Pancreas (tissue), 10 donors: ENCODE measurements at regions not wholly inside any gene's neighbourhood (a gene's known extent, or its start where the extent isn't known, plus 50 kb on each side); places are given as distances from the start of the nearest gene placed in this dataset.

ENCODE experiments used
- ATAC-seq, 4 donors: fragments of 200-7000 bp; cut with Tn5 transposase; one replicate each; pipeline versions ENCODE4 v1.8.0 to v1.9.1; 2020; ENCODE audit warnings: mild to moderate bottlenecking in 4 of 4, moderate library complexity in 4 of 4
- DNase-seq, 6 donors: peaks; one replicate each; pipeline ENCODE4 v3.0.0-alpha.2; 2020
- FAIRE-seq: peaks from 2 replicates; lab custom pipeline; 2012; peaks lifted over from hg19 to GRCh38; lab: Jason Lieb, UNC
- H3K27ac ChIP-seq, 4 donors: fragments of 200-600 bp; sonication (generic); 1 replicate in 3 of 4; 2 replicates in 1 of 4; pipeline versions ENCODE4 v1.5.0 to v1.8.0; 2020
- H3K27me3 ChIP-seq, 4 donors: fragments of 200-600 bp; one replicate each; pipeline ENCODE4 v1.8.0; 2021
- H3K36me3 ChIP-seq, 3 donors: fragments of 200-600 bp; sonication (generic) in 1 of 3; one replicate each; pipeline versions ENCODE4 v1.5.0 to v1.8.0; 2020 to 2021
- H3K4me1 ChIP-seq, 3 donors: fragments of 200-600 bp; one replicate each; pipeline ENCODE4 v1.8.0; 2021
- H3K4me3 ChIP-seq, 4 donors: fragments of 200-600 bp; sonication (generic) in 2 of 4; one replicate each; pipeline versions ENCODE4 v1.5.0 to v1.8.0; 2020 to 2021
- H3K9me3 ChIP-seq, 4 donors: fragments of 200-600 bp; one replicate each; pipeline ENCODE4 v1.8.0; 2021
- CTCF ChIP-seq, 4 donors: fragments of 200-600 bp; sonication (generic) in 3 of 4; IDR thresholded peaks; one replicate each; pipeline versions ENCODE4 v1.5.0 to v1.8.0; 2021; ENCODE audit warnings: antibody characterized with exemption in 4 of 4
- WGBS, 2 donors: extraction: QIAGEN DNeasy Blood & Tissue Kit; methylation state at CpG; one replicate each; pipeline ENCODE4 v1.1.7; 2013; 5-methylcytosine and 5-hydroxymethylcytosine counted together
- intact Hi-C, 3 donors: fragments of 100-400 bp; cut with DNase I; formaldehyde crosslinking; loops; one replicate each; pipeline versions ENCODE4 v1.11.1 to v1.14.2; 2022
- donor health status: healthy with polysubstance abuse.
- donor health status: DM: no; HTN: no; CAD: no; lungs with moderate emphysema.
- donor health status: DM: no; HTN: no; CAD: no.
- donor health status: control.
- donor health status: control.
- donor health status: Bipolar disorder and iron deficiency.
- donor health status: DM: yes; HTN: yes; CAD: no.
- donor health status: DM: no; HTN: no; CAD: no.
- donor health status: DM: no; HTN: no; CAD: no.
- donor health status: DM: yes; HTN: yes; CAD: no.

GRCh38 chr18:67376372-67376771 is 140.1 kb downstream of the DSEL start:
- DNase-seq (no peak), FAIRE-seq (no peak), ATAC-seq (no peak)
- no peaks in the 10 kb centered on the region for H3K4me1 ChIP-seq
- no peaks in the 10 kb centered on the region for H3K27me3 ChIP-seq
- H3K36me3 ChIP-seq: no peaks in the 10 kb centered on the region
- WGBS, 2 donors: 42 to 63% methylated on average over 2 of the region's 2 CpGs
- H3K27ac ChIP-seq: no peak overlapping the region
- H3K4me3 ChIP-seq: no peak overlapping the region
- no peaks in the 10 kb centered on the region for H3K9me3 ChIP-seq
- TF ChIP-seq CTCF (IDR thresholded peaks at IDR 0.05): no peak
- intact Hi-C loops: no loop called here

GRCh38 chr18:67373636-67374035 is 142.9 kb downstream of the DSEL start:
- no peaks in the 10 kb centered on the region for H3K4me1 ChIP-seq
- H3K27ac ChIP-seq: no peak overlapping the region
- no peaks in the 10 kb centered on the region for H3K9me3 ChIP-seq
- H3K36me3 ChIP-seq: no peaks in the 10 kb centered on the region
- 51 to 67% methylated on average over 2 of the region's 2 CpGs for WGBS, 2 donors
- no peak for ATAC-seq
- TF ChIP-seq CTCF (IDR thresholded peaks at IDR 0.05): no peak
- no peak overlapping the region for H3K4me3 ChIP-seq
- FAIRE-seq: no peak
- H3K27me3 ChIP-seq: no peaks in the 10 kb centered on the region
- intact Hi-C loops: no loop called here
- no peak for DNase-seq

GRCh38 chr18:67367540-67367939 is 149.0 kb downstream of the DSEL start:
- no peaks in the 10 kb centered on the region for H3K9me3 ChIP-seq
- DNase-seq: no peak
- no peak for ATAC-seq
- no peaks in the 10 kb centered on the region for H3K4me1 ChIP-seq
- no peak overlapping the region for H3K4me3 ChIP-seq
- H3K36me3 ChIP-seq: no peaks in the 10 kb centered on the region
- FAIRE-seq: no peak
- H3K27me3 ChIP-seq: no peaks in the 10 kb centered on the region
- no peak overlapping the region for H3K27ac ChIP-seq
- WGBS, 2 donors: 52 to 73% methylated on average over 2 of the region's 2 CpGs
- TF ChIP-seq CTCF (IDR thresholded peaks at IDR 0.05): no peak
- intact Hi-C loops: no loop called here

- WGBS, 2 donors: 41 to 59% methylated on average over 3 of the region's 3 CpGs
- ATAC-seq (no peak), FAIRE-seq (no peak), DNase-seq (no peak)
- no peaks in the 10 kb centered on the region for H3K27me3 ChIP-seq
- H3K27ac ChIP-seq: no peak overlapping the region
- TF ChIP-seq CTCF (IDR thresholded peaks at IDR 0.05): no peak
- intact Hi-C loops: no loop called here
- no peaks in the 10 kb centered on the region for H3K4me1 ChIP-seq
- H3K36me3 ChIP-seq: no peaks in the 10 kb centered on the region
- H3K9me3 ChIP-seq: no peaks in the 10 kb centered on the region
- H3K4me3 ChIP-seq: no peak overlapping the region
These were observed 152.8 kb downstream of the DSEL start for GRCh38 chr18:67363694-67364093.

DNA sequence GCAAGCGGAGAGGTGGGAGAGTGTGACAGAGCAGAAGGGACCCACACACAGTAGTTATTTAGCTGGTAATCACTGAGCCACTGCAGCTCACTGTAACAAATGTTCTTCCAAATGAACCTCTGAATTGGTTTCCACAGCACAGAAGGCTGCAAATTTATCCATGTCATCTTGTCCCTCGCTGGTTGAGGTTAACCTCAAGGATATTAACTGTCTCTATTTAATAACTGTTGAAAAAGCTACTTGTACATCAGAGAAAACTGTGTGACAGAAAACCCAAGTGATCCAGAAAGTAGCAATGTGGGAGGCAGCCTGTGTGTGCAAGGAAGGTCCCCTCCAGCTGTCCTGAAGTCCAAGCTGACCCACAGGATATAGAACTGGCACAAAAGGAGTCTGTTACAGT is 153.6 kb downstream of the DSEL start:
- H3K4me3 ChIP-seq: no peak overlapping the region
- no peak overlapping the region for H3K27ac ChIP-seq
- no peaks in the 10 kb centered on the region for H3K36me3 ChIP-seq
- intact Hi-C loops: no loop called here
- WGBS, 2 donors: 55 to 64% methylated on average over 2 of the region's 2 CpGs
- DNase-seq (no peak), ATAC-seq (no peak), FAIRE-seq (no peak)
- no peak for TF ChIP-seq CTCF (IDR thresholded peaks at IDR 0.05)
- H3K27me3 ChIP-seq: no peaks in the 10 kb centered on the region
- H3K4me1 ChIP-seq: no peaks in the 10 kb centered on the region
- H3K9me3 ChIP-seq: no peaks in the 10 kb centered on the region
